Fibroblast of pulmonary artery (primary cell): ENCODE measurements at regions not wholly inside any gene's neighbourhood (a gene's known extent, or its start where the extent isn't known, plus 50 kb on each side); places are given as distances from the start of the nearest gene placed in this dataset.

Experiments used
- DNase-seq: peaks from one replicate; pipeline ENCODE4 v3.0.0-alpha.2; 2010; ENCODE audit warnings: low read depth
- H3K4me3 ChIP-seq: replicated peaks from 2 replicates; pipeline ENCODE4 v1.5.1; 2011; ENCODE audit warnings: low read depth, mild to moderate bottlenecking, control low read depth, low read length, moderate library complexity
- CTCF ChIP-seq: IDR thresholded peaks from 2 replicates; pipeline ENCODE4 v1.5.1; 2011; ENCODE audit warnings: mild to moderate bottlenecking, control low read depth, low read length, inconsistent platforms; ENCODE audit errors: missing control alignments

DNA sequence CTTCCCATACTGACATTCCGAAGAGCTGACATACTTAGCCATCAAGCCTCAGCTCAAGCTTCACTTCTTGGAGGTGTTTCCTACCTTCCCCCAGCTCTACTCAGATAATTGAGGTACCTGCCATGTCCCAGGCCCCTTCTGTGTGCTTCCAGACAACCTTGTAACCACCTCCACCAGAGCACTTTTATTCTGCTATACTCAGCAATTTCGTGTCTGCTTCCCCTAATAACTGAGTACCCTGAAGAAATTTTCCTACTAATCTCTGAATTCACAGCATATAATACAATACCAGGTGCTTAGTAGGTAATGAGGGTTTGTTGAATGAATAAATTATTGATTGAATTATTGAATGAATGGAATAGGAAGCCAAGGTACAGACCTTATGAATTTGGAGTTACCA is 605.5 kb downstream of the MID1IP1 start:
- no peak overlapping the region for H3K4me3 ChIP-seq
- DNase-seq, result no peak
- TF ChIP-seq CTCF, result no peak

DNA sequence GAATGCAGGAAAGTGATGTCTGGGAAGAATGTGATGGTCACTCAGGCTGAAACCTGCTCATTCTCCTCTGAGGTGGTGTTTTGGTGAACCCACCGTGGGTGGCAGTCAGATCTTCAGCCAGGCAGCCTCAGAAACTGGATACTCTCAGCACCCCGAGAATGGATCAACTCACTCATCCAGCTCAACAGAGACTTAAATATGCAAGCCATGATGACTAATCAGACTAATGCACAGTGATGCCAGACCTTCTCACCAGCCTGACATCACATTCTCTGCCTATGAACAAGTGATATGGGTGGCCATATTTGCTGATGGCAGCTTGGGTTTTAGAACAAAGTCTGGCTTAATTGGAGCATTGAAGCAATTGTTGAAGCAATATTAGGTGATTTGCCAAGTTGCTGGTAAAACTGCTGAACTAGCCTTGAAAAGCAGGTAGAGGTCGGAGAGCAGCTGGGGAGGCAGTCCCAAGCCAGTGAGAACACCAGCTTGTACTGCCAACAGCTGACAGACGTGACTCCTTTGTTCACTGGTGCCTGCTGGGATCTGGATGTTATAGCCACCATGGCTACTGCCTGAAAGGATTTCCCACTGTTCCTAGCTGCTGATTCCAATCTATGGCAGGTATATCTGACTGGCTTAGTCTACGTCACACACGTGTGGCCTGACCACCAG is 608.1 kb downstream of the MID1IP1 start:
- no peak overlapping the region for H3K4me3 ChIP-seq
- TF ChIP-seq CTCF, result no peak
- DNase-seq, result no peak

DNA sequence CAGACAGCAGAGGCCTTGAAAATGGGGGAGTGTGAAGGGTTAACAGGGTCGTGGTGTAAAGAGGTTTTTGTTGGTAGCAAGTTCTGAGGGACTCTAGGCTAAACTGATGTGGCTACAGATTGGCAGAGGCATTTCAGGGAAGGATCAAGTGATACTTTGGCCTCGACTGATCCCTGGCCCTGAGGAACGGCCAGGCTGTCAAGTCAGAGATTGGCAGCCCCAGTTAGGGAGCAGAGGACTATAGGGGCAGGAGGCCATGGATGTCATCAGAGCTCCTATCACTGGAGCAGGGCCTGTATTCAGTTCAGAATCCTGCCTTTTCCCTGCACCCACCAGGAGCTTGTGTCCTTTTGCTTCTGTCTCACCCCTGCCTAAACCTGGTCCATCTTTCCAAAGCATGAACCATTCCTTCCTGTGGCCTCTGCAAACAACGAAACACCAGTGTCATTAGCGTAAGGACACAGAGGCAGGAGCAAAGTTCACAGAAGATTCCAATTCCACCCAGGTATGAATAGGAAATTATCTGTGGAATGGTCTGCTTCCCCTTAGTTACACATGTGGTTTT is 613.1 kb downstream of the MID1IP1 start:
- no peak overlapping the region for H3K4me3 ChIP-seq
- no peak for TF ChIP-seq CTCF
- no peak for DNase-seq

GRCh38 chrX:39416547-39417260 is 615.4 kb downstream of the MID1IP1 start:
- no peak overlapping the region for H3K4me3 ChIP-seq
- TF ChIP-seq CTCF, result no peak
- DNase-seq, result no peak

- H3K4me3 ChIP-seq, result no peak overlapping the region
- no peak for TF ChIP-seq CTCF
- DNase-seq, result peak; percentile 61
Observed at GRCh38 chrX:39418254-39418704, 617.0 kb downstream of the MID1IP1 start.

DNA sequence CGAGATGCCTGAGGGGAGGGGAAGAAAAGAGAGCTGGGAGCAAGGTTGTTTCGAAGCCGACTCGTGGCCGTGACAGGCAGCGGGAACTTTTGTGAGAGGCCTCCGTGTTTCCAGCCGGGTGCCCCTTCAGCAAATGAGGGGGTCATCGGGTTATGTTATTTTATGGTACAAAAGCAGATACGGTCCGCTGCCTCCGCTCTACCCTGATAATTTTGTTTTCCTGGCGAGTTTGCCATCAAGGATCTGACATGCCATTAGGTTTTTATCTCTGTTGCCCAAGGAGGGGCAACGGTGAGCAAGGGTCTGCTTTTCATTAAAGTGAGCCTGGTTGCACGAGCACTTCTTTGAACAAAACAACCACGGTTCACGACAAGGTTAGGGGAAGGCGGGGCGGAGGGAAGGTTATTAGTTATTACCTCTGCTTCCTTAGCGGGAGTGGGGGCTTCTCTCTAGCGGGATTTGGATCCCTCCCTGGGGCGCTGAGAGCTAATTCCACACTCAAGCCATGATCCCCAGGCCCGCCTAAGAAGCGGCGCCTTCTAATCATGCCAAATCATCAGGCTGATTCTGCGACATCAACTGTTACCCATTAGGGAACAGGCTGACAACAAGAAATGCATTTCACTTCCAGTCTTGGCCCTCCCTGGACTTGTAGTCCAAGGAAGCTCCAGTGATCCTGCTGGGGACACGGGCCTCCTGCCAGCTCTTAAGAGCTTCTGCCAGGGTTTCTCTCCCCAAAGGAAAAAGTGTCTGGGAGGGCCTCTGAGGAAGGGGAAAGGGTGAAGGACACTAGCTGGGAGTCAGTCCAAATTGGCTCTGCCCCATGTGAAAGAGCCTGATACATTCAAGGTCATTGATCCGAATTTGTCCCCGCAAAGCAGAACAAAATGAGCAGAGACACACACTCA is 617.7 kb downstream of the MID1IP1 start:
- no peak overlapping the region for H3K4me3 ChIP-seq
- no peak for DNase-seq
- TF ChIP-seq CTCF, result no peak
